KMS-11 (cell line): ENCODE measurements at regions not wholly inside any gene's neighbourhood (a gene's known extent, or its start where the extent isn't known, plus 50 kb on each side); places are given as distances from the start of the nearest gene placed in this dataset.

Experiments used
- H2AFZ ChIP-seq: fragments of 200-600 bp; sonication (generic); 2 replicates; pipeline ENCODE4 v1.6.1; 2016; ENCODE audit warnings: antibody characterized with exemption, mixed run types, low read depth
- H3K27ac ChIP-seq: fragments of 200-600 bp; sonication (generic); 2 replicates; pipeline ENCODE4 v1.6.1; 2016; ENCODE audit warnings: mild to moderate bottlenecking, mixed run types
- H3K27me3 ChIP-seq: fragments of 200-600 bp; sonication (generic); 2 replicates; pipeline ENCODE4 v1.6.1; 2017; ENCODE audit warnings: mild to moderate bottlenecking, low read depth, mixed run types, moderate library complexity; ENCODE audit not compliant: insufficient read depth
- H3K36me3 ChIP-seq: fragments of 200-600 bp; sonication (generic); 2 replicates; pipeline ENCODE4 v1.6.1; 2017; ENCODE audit warnings: mild to moderate bottlenecking, mixed run types; ENCODE audit not compliant: insufficient read depth
- H3K4me1 ChIP-seq: fragments of 200-600 bp; sonication (generic); 2 replicates; pipeline ENCODE4 v1.6.1; 2016; ENCODE audit warnings: mild to moderate bottlenecking, low read depth, mixed run types; ENCODE audit not compliant: poor library complexity, severe bottlenecking
- H3K4me2 ChIP-seq: fragments of 200-600 bp; sonication (generic); 2 replicates; pipeline ENCODE4 v1.7.0; 2016; ENCODE audit warnings: mild to moderate bottlenecking, mixed run types
- H3K4me3 ChIP-seq: fragments of 200-600 bp; sonication (generic); IDR thresholded peaks from 2 replicates; pipeline ENCODE4 v1.6.1; 2017; ENCODE audit warnings: low read depth, low read length, mixed read lengths; ENCODE audit not compliant: insufficient read depth
- H3K79me2 ChIP-seq: fragments of 200-600 bp; sonication (generic); 2 replicates; pipeline ENCODE4 v1.6.1; 2016; ENCODE audit warnings: low read depth, mixed run types; ENCODE audit not compliant: insufficient read depth
- H3K9ac ChIP-seq: fragments of 200-600 bp; sonication (generic); 2 replicates; pipeline ENCODE4 v1.6.1; 2016; ENCODE audit warnings: mild to moderate bottlenecking, mixed run types
- H4K20me1 ChIP-seq: fragments of 200-600 bp; sonication (generic); 2 replicates; pipeline ENCODE4 v1.6.1; 2016; ENCODE audit warnings: mild to moderate bottlenecking, mixed run types; ENCODE audit not compliant: insufficient read depth
- CTCF ChIP-seq: fragments of 200-600 bp; sonication (generic); conservative IDR thresholded peaks from 2 replicates; pipeline ENCODE4 v1.6.1; 2017; ENCODE audit warnings: low read depth, mild to moderate bottlenecking, antibody characterized with exemption, low read length, moderate library complexity, mixed read lengths

- no peak overlapping the region for H3K4me3 ChIP-seq
- H2AFZ ChIP-seq: no peak overlapping the region
- no peaks in the 10 kb centered on the region for H3K36me3 ChIP-seq
- no peaks in the 10 kb centered on the region for H4K20me1 ChIP-seq
- H3K27ac ChIP-seq: no peak overlapping the region
- H3K79me2 ChIP-seq: no peaks in the 10 kb centered on the region
- no peaks in the 10 kb centered on the region for H3K4me1 ChIP-seq
- H3K4me2 ChIP-seq: no peak overlapping the region
- H3K9ac ChIP-seq: no peak overlapping the region
- no peak for TF ChIP-seq CTCF
- no peaks in the 10 kb centered on the region for H3K27me3 ChIP-seq
Observed at GRCh38 chr2:172232708-172233396, 130.2 kb upstream of the DLX2 start.

- Histone ChIP-seq H3K27me3 (no peaks in the 10 kb centered on the region), H3K4me2 (no peak overlapping the region), H3K36me3 (no peaks in the 10 kb centered on the region), H3K27ac (no peak overlapping the region), H2AFZ (no peak overlapping the region), H3K79me2 (no peaks in the 10 kb centered on the region), H3K4me3 (no peak overlapping the region), H3K9ac (no peak overlapping the region), H3K4me1 (no peaks in the 10 kb centered on the region), H4K20me1 (no peaks in the 10 kb centered on the region)
- no peak for TF ChIP-seq CTCF
Observed at GRCh38 chr2:172233987-172234715, 131.5 kb upstream of the DLX2 start.

- Histone ChIP-seq H4K20me1 (no peaks in the 10 kb centered on the region), H3K79me2 (no peaks in the 10 kb centered on the region), H3K36me3 (no peaks in the 10 kb centered on the region), H3K4me1 (no peaks in the 10 kb centered on the region), H3K4me3 (no peak overlapping the region), H3K27me3 (no peaks in the 10 kb centered on the region), H2AFZ (no peak overlapping the region), H3K9ac (no peak overlapping the region), H3K4me2 (no peak overlapping the region), H3K27ac (no peak overlapping the region)
- no peak for TF ChIP-seq CTCF
Observed at GRCh38 chr2:172234716-172235691, 132.3 kb upstream of the DLX2 start.

- Histone ChIP-seq H3K4me2 (no peak overlapping the region), H3K27ac (no peak overlapping the region), H3K27me3 (no peaks in the 10 kb centered on the region), H3K4me3 (no peak overlapping the region), H3K36me3 (no peaks in the 10 kb centered on the region), H3K4me1 (no peaks in the 10 kb centered on the region), H4K20me1 (no peaks in the 10 kb centered on the region), H3K9ac (no peak overlapping the region), H2AFZ (no peak overlapping the region), H3K79me2 (no peaks in the 10 kb centered on the region)
- no peak for TF ChIP-seq CTCF
Observed at GRCh38 chr2:172239944-172240590, 137.4 kb upstream of the DLX2 start.
